Kidney (tissue), 13 donors: ENCODE measurements at regions not wholly inside any gene's neighbourhood (a gene's known extent, or its start where the extent isn't known, plus 50 kb on each side); places are given as distances from the start of the nearest gene placed in this dataset.

Experiments used
- DNase-seq, 5 donors: peaks; one replicate each; pipeline ENCODE4 v3.0.0-alpha.2; 2013 to 2020
- FAIRE-seq: peaks from 2 replicates; lab custom pipeline; 2012; peaks lifted over from hg19 to GRCh38; lab: Jason Lieb, UNC
- H3K27ac ChIP-seq, 2 donors: one replicate each; pipeline ENCODE4 v1.7.0; 2013; ENCODE audit warnings: low read depth in 2 of 2, low read length in 2 of 2, inconsistent platforms in 1 of 2
- H3K27me3 ChIP-seq: one replicate; pipeline ENCODE4 v1.7.1; 2013; ENCODE audit warnings: low read length, inconsistent platforms; ENCODE audit not compliant: control insufficient read depth, insufficient read depth
- H3K36me3 ChIP-seq, 3 donors: one replicate each; pipeline versions ENCODE4 v1.7.0 to v1.7.1; 2013; ENCODE audit warnings: low read length in 3 of 3, control low read depth in 1 of 3, inconsistent platforms in 1 of 3; ENCODE audit not compliant: insufficient read depth in 3 of 3, control insufficient read depth in 2 of 3
- H3K4me1 ChIP-seq, 3 donors: one replicate each; pipeline versions ENCODE4 v1.7.0 to v1.7.1; 2013; ENCODE audit warnings: low read length in 3 of 3, inconsistent platforms in 1 of 3, low read depth in 1 of 3; ENCODE audit not compliant: control insufficient read depth in 2 of 3, insufficient read depth in 2 of 3
- H3K4me3 ChIP-seq, 3 donors: one replicate each; pipeline versions ENCODE4 v1.7.0 to v1.8.1; 2013; ENCODE audit warnings: low read length in 3 of 3, control low read depth in 1 of 3, inconsistent platforms in 1 of 3
- H3K9ac ChIP-seq, 3 donors: one replicate each; pipeline versions ENCODE4 v1.7.0 to v1.7.1; 2013; ENCODE audit warnings: low read length in 3 of 3, control low read depth in 1 of 3, inconsistent platforms in 1 of 3
- H3K9me3 ChIP-seq, 3 donors: one replicate each; pipeline versions ENCODE4 v1.7.0 to v1.7.1; 2013; ENCODE audit warnings: low read length in 3 of 3, control low read depth in 1 of 3, inconsistent platforms in 1 of 3; ENCODE audit not compliant: control insufficient read depth in 2 of 3, insufficient read depth in 1 of 3
- intact Hi-C: fragments of 100-400 bp; cut with DNase I; formaldehyde crosslinking; loops from one replicate; pipeline ENCODE4 v1.11.1; 2022
- TF ChIP-seq, protein P1 (sequence below): IDR thresholded peaks from 3 replicates; pipeline ENCODE4 v1.5.1; 2012; ENCODE audit warnings: mild to moderate bottlenecking, moderate library complexity, borderline replicate concordance; ENCODE audit not compliant: insufficient read depth; ENCODE audit errors: extremely low read depth
- donor health status: control.
- donor health status: control.
- donor health status: control.
- donor health status: control.
- donor health status: control.
- donor health status: DM: yes; HTN: yes; CAD: no.
- donor health status: Normal renal cell carcinoma (clear cell type).

DNA sequence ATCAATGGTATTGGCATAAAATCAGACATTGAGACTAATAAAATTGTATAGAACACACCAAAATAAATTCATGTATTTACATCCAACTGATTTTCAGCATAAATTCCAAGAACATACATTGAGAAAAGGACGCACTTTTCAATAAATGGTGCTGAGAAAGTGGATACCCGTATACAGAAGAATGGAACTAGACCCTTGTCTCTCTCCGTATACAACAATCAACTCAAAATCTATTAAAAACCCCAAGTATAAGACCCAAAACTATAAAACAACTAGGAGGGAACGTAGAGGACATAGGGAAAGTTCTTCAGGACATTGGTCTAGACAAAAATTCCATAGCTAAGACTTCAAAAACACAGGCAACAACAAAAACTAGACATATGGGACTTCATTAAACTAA, 97.4 kb downstream of the GGTLC2 start:
- intact Hi-C loops, result no loop called here
- Histone ChIP-seq H3K36me3 (no peaks in the 10 kb centered on the region), H3K9me3 (no peaks in the 10 kb centered on the region), H3K4me1 (no peaks in the 10 kb centered on the region), H3K27ac (no peak overlapping the region), H3K9ac (no peak overlapping the region), H3K4me3 (no peak overlapping the region), H3K27me3 (no peaks in the 10 kb centered on the region)
- no peak for FAIRE-seq
- DNase-seq, result no peak
- TF ChIP-seq, protein P1, sequence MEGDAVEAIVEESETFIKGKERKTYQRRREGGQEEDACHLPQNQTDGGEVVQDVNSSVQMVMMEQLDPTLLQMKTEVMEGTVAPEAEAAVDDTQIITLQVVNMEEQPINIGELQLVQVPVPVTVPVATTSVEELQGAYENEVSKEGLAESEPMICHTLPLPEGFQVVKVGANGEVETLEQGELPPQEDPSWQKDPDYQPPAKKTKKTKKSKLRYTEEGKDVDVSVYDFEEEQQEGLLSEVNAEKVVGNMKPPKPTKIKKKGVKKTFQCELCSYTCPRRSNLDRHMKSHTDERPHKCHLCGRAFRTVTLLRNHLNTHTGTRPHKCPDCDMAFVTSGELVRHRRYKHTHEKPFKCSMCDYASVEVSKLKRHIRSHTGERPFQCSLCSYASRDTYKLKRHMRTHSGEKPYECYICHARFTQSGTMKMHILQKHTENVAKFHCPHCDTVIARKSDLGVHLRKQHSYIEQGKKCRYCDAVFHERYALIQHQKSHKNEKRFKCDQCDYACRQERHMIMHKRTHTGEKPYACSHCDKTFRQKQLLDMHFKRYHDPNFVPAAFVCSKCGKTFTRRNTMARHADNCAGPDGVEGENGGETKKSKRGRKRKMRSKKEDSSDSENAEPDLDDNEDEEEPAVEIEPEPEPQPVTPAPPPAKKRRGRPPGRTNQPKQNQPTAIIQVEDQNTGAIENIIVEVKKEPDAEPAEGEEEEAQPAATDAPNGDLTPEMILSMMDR, result no peak

DNA sequence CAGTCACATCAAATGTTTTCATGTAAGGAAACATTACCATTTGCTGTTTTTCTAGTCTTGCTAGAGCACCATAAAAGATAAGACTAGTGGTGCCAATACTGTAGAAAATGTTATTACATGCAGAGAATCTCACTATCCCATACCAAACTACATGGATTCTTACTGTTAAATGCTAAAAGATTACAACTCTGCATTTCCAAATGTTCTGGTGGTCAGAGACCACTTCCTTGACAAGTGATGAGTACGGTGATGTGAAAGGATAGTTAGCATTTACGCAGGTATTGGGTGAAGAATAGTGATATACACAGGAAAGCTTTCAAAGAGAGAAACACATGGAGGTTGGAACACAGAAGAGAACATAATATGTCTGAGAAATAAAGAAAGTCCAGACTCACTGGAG, 98.2 kb downstream of the GGTLC2 start:
- no peak for FAIRE-seq
- intact Hi-C loops, result no loop called here
- TF ChIP-seq, protein P1, result no peak

DNA sequence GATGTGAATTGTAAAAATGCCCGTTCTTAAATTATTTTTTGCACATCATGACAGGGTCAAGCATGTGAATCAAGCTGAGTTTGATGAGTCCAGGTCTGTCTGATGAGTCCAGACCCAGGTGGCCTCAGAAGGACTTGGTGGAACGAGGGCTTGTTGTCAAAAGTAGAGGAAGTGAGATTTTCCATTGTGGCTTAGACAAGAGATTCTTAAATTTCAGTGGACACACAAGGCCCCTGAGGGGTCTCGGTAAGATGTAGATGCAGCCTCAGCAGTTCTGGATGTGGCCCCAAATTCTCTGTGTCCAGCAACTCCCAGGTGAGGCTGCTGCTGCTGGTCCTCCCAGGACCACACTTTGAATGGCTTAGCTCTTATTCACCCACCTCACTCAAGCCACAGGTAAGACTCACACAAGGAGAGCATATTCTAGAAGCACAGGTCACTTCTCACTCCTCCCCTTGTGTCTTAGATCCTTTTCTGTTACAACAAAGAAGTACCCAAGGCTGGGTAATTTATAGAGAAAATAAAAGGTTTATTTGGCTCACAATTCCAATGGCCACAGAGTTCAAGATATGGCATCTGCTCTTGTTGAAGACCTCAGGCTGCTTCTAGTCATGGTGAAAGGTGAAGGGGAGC, 98.8 kb downstream of the GGTLC2 start:
- Histone ChIP-seq H3K4me1 (no peaks in the 10 kb centered on the region), H3K36me3 (no peaks in the 10 kb centered on the region), H3K9me3 (no peaks in the 10 kb centered on the region), H3K9ac (no peak overlapping the region), H3K27me3 (no peaks in the 10 kb centered on the region), H3K4me3 (no peak overlapping the region), H3K27ac (no peak overlapping the region)
- DNase-seq, result no peak
- no peak for FAIRE-seq
- intact Hi-C loops, result no loop called here
- TF ChIP-seq, protein P1, result no peak

More for the DNA sequence above, 98.2 kb downstream of the GGTLC2 start:
- Histone ChIP-seq H3K36me3 (no peaks in the 10 kb centered on the region), H3K4me3 (no peak overlapping the region), H3K27me3 (no peaks in the 10 kb centered on the region), H3K4me1 (no peaks in the 10 kb centered on the region), H3K27ac (no peak overlapping the region), H3K9ac (no peak overlapping the region), H3K9me3 (no peaks in the 10 kb centered on the region)
- DNase-seq, result no peak
